LNCAP (cell line): ENCODE measurements at regions not wholly inside any gene's neighbourhood (a gene's known extent, or its start where the extent isn't known, plus 50 kb on each side); places are given as distances from the start of the nearest gene placed in this dataset.

Experiments
- TF ChIP-seq, protein P1 (sequence below): fragments of 450-650 bp; IDR thresholded peaks from 2 replicates; pipeline ENCODE4 v1.5.1; 2017; ENCODE audit warnings: mild to moderate bottlenecking

DNA sequence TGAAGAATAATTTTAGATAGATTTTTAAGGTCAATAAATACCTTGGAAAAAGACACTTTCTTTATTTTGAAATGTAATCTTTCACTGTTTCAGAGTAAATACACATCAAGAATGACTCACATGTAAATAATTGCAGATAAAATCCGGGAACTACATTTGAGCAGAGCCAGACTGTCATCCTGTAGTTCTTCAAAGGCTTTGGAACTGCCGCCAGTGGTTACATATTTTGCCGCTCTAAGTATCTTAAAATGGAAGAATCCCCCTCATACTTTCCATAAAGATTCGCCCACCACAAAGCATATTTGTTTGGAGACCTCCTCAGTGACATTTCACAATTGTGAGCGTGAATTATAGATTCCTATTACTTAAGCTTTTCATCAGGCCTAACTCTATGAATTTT, 607.8 kb upstream of the ZFP42 start:
- TF ChIP-seq, protein P1, sequence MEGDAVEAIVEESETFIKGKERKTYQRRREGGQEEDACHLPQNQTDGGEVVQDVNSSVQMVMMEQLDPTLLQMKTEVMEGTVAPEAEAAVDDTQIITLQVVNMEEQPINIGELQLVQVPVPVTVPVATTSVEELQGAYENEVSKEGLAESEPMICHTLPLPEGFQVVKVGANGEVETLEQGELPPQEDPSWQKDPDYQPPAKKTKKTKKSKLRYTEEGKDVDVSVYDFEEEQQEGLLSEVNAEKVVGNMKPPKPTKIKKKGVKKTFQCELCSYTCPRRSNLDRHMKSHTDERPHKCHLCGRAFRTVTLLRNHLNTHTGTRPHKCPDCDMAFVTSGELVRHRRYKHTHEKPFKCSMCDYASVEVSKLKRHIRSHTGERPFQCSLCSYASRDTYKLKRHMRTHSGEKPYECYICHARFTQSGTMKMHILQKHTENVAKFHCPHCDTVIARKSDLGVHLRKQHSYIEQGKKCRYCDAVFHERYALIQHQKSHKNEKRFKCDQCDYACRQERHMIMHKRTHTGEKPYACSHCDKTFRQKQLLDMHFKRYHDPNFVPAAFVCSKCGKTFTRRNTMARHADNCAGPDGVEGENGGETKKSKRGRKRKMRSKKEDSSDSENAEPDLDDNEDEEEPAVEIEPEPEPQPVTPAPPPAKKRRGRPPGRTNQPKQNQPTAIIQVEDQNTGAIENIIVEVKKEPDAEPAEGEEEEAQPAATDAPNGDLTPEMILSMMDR: no peak

DNA sequence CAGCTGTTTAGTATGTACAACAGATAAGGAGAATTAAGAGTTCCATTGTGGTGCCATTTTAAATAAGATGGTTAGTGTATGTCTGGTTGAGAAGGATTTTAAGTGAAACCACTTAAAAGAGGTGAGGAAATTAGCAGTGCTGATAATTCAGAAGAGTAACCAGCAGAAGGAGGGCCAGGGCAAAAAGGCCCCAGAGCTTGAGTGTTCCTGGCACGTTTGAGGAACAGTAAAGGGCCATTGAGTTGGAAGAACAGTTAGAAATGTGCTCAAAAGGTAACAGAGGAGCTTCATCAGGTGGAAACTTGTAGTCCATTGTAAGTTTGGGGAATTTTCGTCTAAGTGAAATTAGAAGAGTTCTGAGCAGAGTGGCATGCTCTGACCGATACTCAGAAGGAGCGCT, 606.2 kb upstream of the ZFP42 start:
- TF ChIP-seq, protein P1: no peak

DNA sequence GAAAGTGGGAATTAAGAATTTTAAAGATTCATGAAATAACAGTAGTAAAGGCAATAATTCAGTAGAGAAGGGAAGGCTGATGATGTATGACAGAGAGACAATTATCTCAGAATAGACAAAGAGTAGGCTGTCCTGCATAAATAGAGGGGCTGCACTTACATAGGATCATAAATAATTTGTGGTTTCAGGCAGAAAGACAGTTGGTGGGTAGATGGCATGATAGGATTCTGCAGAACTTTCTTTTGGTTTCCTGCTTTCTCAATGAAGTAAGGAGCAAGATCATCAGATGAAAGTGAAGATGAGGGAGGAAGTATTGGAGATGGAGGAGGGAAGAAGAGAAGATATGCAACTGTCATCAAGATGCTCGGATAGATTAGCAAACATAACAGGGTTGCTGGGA, 604.9 kb upstream of the ZFP42 start:
- TF ChIP-seq, protein P1: no peak

DNA sequence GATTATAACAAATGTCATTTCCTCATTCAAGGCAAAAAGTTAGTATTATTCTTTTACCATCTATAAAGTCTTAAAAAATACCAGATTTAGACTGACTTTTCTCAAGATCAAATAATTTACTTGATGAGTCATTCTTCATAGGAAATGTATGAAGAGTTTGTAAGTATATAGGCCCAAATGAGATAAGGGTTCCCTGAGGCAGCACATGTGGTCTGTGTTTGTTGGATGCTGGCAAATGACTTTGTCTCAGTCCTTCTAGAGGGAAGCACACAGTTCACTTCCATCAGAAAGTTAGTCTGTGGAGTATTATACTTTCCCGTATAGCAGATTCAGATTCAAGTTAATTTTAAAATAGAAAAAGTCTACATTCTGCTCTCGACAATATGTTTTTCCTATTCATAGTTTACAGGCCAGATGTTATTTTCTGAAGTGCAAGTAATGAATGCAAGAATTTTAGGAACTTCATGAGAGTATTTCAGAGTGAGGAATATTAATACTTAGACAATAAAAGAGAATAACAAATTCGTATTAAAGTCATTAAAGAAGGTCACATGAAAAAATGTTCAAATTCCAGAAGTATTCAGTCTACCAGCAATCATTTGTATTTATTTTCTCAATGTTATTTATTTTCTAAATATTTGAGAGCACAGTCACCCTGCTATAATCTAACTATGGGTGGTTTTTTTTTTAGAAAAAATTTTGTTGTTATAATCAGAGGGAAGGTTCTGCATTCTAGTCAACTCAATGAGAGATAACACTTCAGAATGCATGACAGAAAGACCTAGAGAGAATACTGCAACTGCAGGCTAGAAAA, 601.8 kb upstream of the ZFP42 start:
- TF ChIP-seq, protein P1: no peak

GRCh38 chr4:187396106-187396505, 599.5 kb upstream of the ZFP42 start:
- TF ChIP-seq, protein P1: no peak

DNA sequence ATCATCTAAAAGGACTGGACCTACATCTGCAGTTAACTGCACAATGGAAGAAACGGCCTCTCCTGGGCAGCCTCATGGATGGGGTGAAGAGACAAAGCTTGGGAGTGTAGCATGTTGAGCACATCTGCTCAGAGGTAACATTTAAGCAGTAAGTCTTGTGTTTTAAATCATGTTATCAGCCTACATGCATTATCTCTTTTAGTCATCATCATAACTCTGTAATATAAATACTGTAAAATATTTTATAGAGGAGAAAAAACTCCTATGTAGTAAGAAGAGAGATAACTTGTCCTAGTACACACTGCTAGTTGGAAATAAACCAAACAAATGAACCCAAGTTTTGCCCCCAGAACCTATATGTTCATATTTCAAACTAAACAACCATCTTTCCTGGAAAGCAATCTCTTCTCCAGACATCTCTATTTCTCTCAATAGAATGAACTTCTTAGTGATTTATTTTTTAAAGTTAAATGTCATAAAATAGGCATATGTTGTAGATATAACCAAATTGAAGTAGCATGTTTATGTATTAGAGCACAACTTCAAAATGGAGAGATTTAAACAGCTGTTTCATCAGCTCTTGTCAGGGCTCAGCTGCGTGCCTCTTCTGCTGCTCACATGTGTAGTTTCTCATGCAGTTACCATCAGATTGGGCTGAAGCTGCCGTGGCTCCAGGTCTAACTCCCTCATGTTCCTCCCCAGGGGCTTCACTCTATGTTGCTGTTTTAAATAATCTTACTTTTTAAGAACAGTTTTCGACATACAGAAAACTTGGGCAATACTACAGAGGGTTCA, 581.8 kb upstream of the ZFP42 start:
- TF ChIP-seq, protein P1: no peak

GRCh38 chr4:187414716-187415115, 580.9 kb upstream of the ZFP42 start:
- TF ChIP-seq, protein P1: no peak
